ENCODE measurements at regions not wholly inside any gene's neighbourhood (a gene's known extent, or its start where the extent isn't known, plus 50 kb on each side); places are given as distances from the start of the nearest gene placed in this dataset.

- POLR2A ChIA-PET = no interaction called here
- Histone ChIP-seq H3K9me3 (no peaks in the 10 kb centered on the region), H3K27ac (no peak overlapping the region), H3K4me1 (no peaks in the 10 kb centered on the region), H3K4me2 (no peak overlapping the region), H3K4me3 (no peak overlapping the region)
- no peak for ATAC-seq
- TF ChIP-seq, protein P1, sequence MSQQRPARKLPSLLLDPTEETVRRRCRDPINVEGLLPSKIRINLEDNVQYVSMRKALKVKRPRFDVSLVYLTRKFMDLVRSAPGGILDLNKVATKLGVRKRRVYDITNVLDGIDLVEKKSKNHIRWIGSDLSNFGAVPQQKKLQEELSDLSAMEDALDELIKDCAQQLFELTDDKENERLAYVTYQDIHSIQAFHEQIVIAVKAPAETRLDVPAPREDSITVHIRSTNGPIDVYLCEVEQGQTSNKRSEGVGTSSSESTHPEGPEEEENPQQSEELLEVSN (IDR thresholded peaks at IDR 0.05; ENCODE audit: borderline replicate concordance, low read depth) = no peak
- TF ChIP-seq, protein P2, sequence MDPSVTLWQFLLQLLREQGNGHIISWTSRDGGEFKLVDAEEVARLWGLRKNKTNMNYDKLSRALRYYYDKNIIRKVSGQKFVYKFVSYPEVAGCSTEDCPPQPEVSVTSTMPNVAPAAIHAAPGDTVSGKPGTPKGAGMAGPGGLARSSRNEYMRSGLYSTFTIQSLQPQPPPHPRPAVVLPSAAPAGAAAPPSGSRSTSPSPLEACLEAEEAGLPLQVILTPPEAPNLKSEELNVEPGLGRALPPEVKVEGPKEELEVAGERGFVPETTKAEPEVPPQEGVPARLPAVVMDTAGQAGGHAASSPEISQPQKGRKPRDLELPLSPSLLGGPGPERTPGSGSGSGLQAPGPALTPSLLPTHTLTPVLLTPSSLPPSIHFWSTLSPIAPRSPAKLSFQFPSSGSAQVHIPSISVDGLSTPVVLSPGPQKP (IDR thresholded peaks at IDR 0.05; ENCODE audit: low read depth, low read length) = no peak
- TF ChIP-seq KDM5A (IDR thresholded peaks at IDR 0.05) = no peak
- DNase-seq (ENCODE audit: low read depth in 1 of 2, low spot score in 1 of 2) = no peak
- CTCF ChIA-PET = interaction anchor here (0.8 kb wide), 1 partner anchor 25 kb away, joined by 3 read pairs; no protein-coding TSS in a partner anchor
- WGBS (ENCODE audit: missing lambda C conversion rate) = 0% methylated on average over 1 of the region's 2 CpGs
- no peak for FAIRE-seq
Measured at GRCh38 chr4:72215198-72215597, 183.4 kb downstream of the NPFFR2 start.

GRCh38 chr4:72216539-72217277 is 184.9 kb downstream of the NPFFR2 start:
- DNase-seq (ENCODE audit: low read depth in 1 of 2, low spot score in 1 of 2) = no peak
- H3K4me2 ChIP-seq = no peak overlapping the region
- no peaks in the 10 kb centered on the region for H3K9me3 ChIP-seq
- ATAC-seq = no peak
- ChIA-PET CTCF (no interaction called here), POLR2A (no interaction called here)
- WGBS (ENCODE audit: missing lambda C conversion rate) = 70% methylated on average over 2 of the region's 7 CpGs
- H3K4me1 ChIP-seq = no peaks in the 10 kb centered on the region
- no peak overlapping the region for H3K27ac ChIP-seq
- no peak for FAIRE-seq
- TF ChIP-seq EHMT2 (IDR thresholded peaks at IDR 0.05; ENCODE audit: low read depth) (no peak), CHD4 (IDR thresholded peaks at IDR 0.05; ENCODE audit: borderline replicate concordance) (no peak), JUNB (IDR thresholded peaks at IDR 0.05) (no peak), HDAC2 (IDR thresholded peaks at IDR 0.05) (no peak), ZSCAN20 (CRISPR knock-in tag; IDR thresholded peaks at IDR 0.05) (no peak), MAFK (IDR thresholded peaks at IDR 0.05; ENCODE audit: partially characterized antibody) (no peak), NFE2L2 (conservative IDR thresholded peaks at IDR 0.05; ENCODE audit: low read length) (no peak), FOXS1 (CRISPR knock-in tag; IDR thresholded peaks at IDR 0.05) (no peak), POLR2A (IDR thresholded peaks at IDR 0.05; ENCODE audit: low read length) (no peak), RNF2 (IDR thresholded peaks at IDR 0.05; ENCODE audit: borderline replicate concordance, low read depth) (no peak), HOXA7 (CRISPR knock-in tag; IDR thresholded peaks at IDR 0.05) (no peak), BHLHE40 (IDR thresholded peaks at IDR 0.05; ENCODE audit: low read depth, low read length) (no peak), CHD2 (IDR thresholded peaks at IDR 0.05; ENCODE audit: low read length, partially characterized antibody) (no peak), ZC3H11A (IDR thresholded peaks at IDR 0.05) (no peak), SMC3 (IDR thresholded peaks at IDR 0.05) (no peak), CBX2 (IDR thresholded peaks at IDR 0.05; ENCODE audit: borderline replicate concordance, low read depth) (no peak), RCOR1 (IDR thresholded peaks at IDR 0.05; ENCODE audit: low read depth, low read length) (no peak), SREBF2 (IDR thresholded peaks at IDR 0.05) (no peak)
- TF ChIP-seq, protein P2 (IDR thresholded peaks at IDR 0.05; ENCODE audit: low read depth, low read length) = no peak
- TF ChIP-seq, protein P3, sequence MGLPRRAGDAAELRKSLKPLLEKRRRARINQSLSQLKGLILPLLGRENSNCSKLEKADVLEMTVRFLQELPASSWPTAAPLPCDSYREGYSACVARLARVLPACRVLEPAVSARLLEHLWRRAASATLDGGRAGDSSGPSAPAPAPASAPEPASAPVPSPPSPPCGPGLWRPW (IDR thresholded peaks at IDR 0.05) = no peak
- no peak overlapping the region for H3K4me3 ChIP-seq

- CTCF ChIA-PET = no interaction called here
- no peak overlapping the region for H3K27ac ChIP-seq
- ATAC-seq = no peak
- no peak overlapping the region for H3K4me2 ChIP-seq
- TF ChIP-seq BHLHE40 (IDR thresholded peaks at IDR 0.05; ENCODE audit: low read depth, low read length) = no peak
- TF ChIP-seq CBX2 (IDR thresholded peaks at IDR 0.05; ENCODE audit: borderline replicate concordance, low read depth) = no peak
- TF ChIP-seq GATA3 (IDR thresholded peaks at IDR 0.05; ENCODE audit: borderline replicate concordance) = no peak
- no peak for TF ChIP-seq SMC3 (IDR thresholded peaks at IDR 0.05)
- TF ChIP-seq ESRRA (IDR thresholded peaks at IDR 0.05; ENCODE audit: borderline replicate concordance, low read length) = no peak
- no peak for TF ChIP-seq RAD21 (conservative IDR thresholded peaks at IDR 0.05 in 1 of 2, IDR thresholded peaks at IDR 0.05 in 1 of 2)
- TF ChIP-seq CEBPB (IDR thresholded peaks at IDR 0.05) = no peak
- TF ChIP-seq HOXB13 (CRISPR knock-in tag; IDR thresholded peaks at IDR 0.05; ENCODE audit: low read depth) = no peak
- no peak for TF ChIP-seq POLR2AphosphoS2 (conservative IDR thresholded peaks at IDR 0.05; ENCODE audit: low read length)
- no peak for TF ChIP-seq MAFK (IDR thresholded peaks at IDR 0.05; ENCODE audit: partially characterized antibody)
- TF ChIP-seq ZFP36 (IDR thresholded peaks at IDR 0.05; ENCODE audit: borderline replicate concordance, partially characterized antibody) = no peak
- no peak for TF ChIP-seq NFE2L2 (conservative IDR thresholded peaks at IDR 0.05; ENCODE audit: low read length)
- TF ChIP-seq RCOR1 (IDR thresholded peaks at IDR 0.05; ENCODE audit: low read depth, low read length) = no peak
- TF ChIP-seq RFX5 (IDR thresholded peaks at IDR 0.05) = no peak
- TF ChIP-seq TP53 (CRISPR knock-in tag; IDR thresholded peaks at IDR 0.05) = no peak
- no peak for TF ChIP-seq RNF2 (IDR thresholded peaks at IDR 0.05; ENCODE audit: borderline replicate concordance, low read depth)
- TF ChIP-seq ZC3H11A (IDR thresholded peaks at IDR 0.05) = no peak
- no peak for TF ChIP-seq MYC (IDR thresholded peaks at IDR 0.05; ENCODE audit: borderline replicate concordance, low read length)
- TF ChIP-seq POLR2A (IDR thresholded peaks at IDR 0.05; ENCODE audit: low read length) = no peak
- FAIRE-seq = no peak
- no peaks in the 10 kb centered on the region for H3K9me3 ChIP-seq
- no peaks in the 10 kb centered on the region for H3K4me1 ChIP-seq
- H3K4me3 ChIP-seq = no peak overlapping the region
- POLR2A ChIA-PET = no interaction called here
- no peak for DNase-seq (ENCODE audit: low read depth in 1 of 2, low spot score in 1 of 2)
Measured at GRCh38 chr4:72218953-72219352, 187.2 kb downstream of the NPFFR2 start.

Measured in A549 (cell line).